HFFc6 (cell line): ENCODE measurements at regions not wholly inside any gene's neighbourhood (a gene's known extent, or its start where the extent isn't known, plus 50 kb on each side); places are given as distances from the start of the nearest gene placed in this dataset.

Source experiments
- DNase-seq: peaks from one replicate; pipeline ENCODE4 v3.0.0-alpha.2; 2018
- H3K27ac Mint-ChIP-seq: 2 replicates; pipeline ENCODE4 v1.8.0; 2020; ENCODE audit warnings: mild to moderate bottlenecking, mixed read lengths
- H3K27me3 Mint-ChIP-seq: 2 replicates; pipeline ENCODE4 v1.8.0; 2021; ENCODE audit warnings: mild to moderate bottlenecking, moderate library complexity, mixed read lengths; ENCODE audit not compliant: insufficient read depth
- H3K36me3 Mint-ChIP-seq: 2 replicates; pipeline ENCODE4 v1.8.0; 2021; ENCODE audit warnings: low read depth, mixed read lengths
- H3K4me1 Mint-ChIP-seq: 2 replicates; pipeline ENCODE4 v1.8.0; 2020; ENCODE audit warnings: low read depth, mixed read lengths
- H3K4me3 Mint-ChIP-seq: 2 replicates; pipeline ENCODE4 v1.8.0; 2020; ENCODE audit warnings: mild to moderate bottlenecking, moderate library complexity, mixed read lengths
- H3K9me3 Mint-ChIP-seq: 2 replicates; pipeline ENCODE4 v1.8.0; 2020; ENCODE audit warnings: mild to moderate bottlenecking, mixed read lengths
- TF ChIP-seq, protein P1 (sequence below): fragments of 200-600 bp; sonication (generic); IDR thresholded peaks from 2 replicates; pipeline ENCODE4 v1.5.0; 2021; ENCODE audit warnings: antibody characterized with exemption, mild to moderate bottlenecking

GRCh38 chr2:219759801-219760200 is 132.4 kb downstream of the SLC4A3 start:
- TF ChIP-seq, protein P1, sequence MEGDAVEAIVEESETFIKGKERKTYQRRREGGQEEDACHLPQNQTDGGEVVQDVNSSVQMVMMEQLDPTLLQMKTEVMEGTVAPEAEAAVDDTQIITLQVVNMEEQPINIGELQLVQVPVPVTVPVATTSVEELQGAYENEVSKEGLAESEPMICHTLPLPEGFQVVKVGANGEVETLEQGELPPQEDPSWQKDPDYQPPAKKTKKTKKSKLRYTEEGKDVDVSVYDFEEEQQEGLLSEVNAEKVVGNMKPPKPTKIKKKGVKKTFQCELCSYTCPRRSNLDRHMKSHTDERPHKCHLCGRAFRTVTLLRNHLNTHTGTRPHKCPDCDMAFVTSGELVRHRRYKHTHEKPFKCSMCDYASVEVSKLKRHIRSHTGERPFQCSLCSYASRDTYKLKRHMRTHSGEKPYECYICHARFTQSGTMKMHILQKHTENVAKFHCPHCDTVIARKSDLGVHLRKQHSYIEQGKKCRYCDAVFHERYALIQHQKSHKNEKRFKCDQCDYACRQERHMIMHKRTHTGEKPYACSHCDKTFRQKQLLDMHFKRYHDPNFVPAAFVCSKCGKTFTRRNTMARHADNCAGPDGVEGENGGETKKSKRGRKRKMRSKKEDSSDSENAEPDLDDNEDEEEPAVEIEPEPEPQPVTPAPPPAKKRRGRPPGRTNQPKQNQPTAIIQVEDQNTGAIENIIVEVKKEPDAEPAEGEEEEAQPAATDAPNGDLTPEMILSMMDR = no peak
- Mint-ChIP-seq H3K36me3 (no peaks in the 10 kb centered on the region), H3K4me1 (no peaks in the 10 kb centered on the region), H3K27ac (no peak overlapping the region), H3K27me3 (peaks cover 5% of the 10 kb centered on the region), H3K4me3 (no peak overlapping the region), H3K9me3 (no peaks in the 10 kb centered on the region; the same call in 1 of the 2 replicates)
- no peak for DNase-seq

GRCh38 chr2:219765231-219765911 is 137.9 kb downstream of the SLC4A3 start:
- H3K27me3 Mint-ChIP-seq = peaks cover 6% of the 10 kb centered on the region
- H3K36me3 Mint-ChIP-seq = no peaks in the 10 kb centered on the region
- H3K27ac Mint-ChIP-seq = no peak overlapping the region
- H3K9me3 Mint-ChIP-seq = no peaks in the 10 kb centered on the region; the same call in 1 of the 2 replicates
- DNase-seq = no peak
- H3K4me1 Mint-ChIP-seq = peaks cover 4% of the 10 kb centered on the region; the same call in 1 of the 2 replicates
- TF ChIP-seq, protein P1 = no peak
- H3K4me3 Mint-ChIP-seq = no peak overlapping the region

DNA sequence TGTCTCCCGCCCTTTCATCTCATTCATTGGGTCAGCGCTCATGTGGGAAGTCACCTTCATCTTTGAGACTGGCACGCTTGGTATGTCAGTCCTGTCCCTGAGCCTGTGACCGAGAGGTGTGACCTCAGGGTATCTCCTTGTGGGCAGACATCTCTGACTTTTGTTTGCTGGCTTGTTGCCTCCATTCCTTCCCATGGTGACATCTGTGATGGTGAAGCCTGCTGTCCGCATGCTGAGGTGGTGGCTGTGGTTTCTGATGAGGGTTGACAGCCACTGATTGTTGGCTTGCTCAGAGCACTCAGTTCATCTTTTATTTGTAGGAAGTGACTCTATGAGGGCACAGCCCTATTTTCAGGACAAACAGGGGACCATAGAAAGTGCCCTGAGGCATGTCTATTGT is 139.2 kb downstream of the SLC4A3 start:
- no peak for DNase-seq
- Mint-ChIP-seq H3K4me1 (peaks cover 4% of the 10 kb centered on the region; the same call in 1 of the 2 replicates), H3K27me3 (peaks cover 9% of the 10 kb centered on the region), H3K27ac (no peak overlapping the region), H3K4me3 (no peak overlapping the region), H3K36me3 (no peaks in the 10 kb centered on the region), H3K9me3 (no peaks in the 10 kb centered on the region; the same call in 1 of the 2 replicates)
- TF ChIP-seq, protein P1 = no peak

- no peak overlapping the region for H3K27ac Mint-ChIP-seq
- H3K27me3 Mint-ChIP-seq = peaks cover 10% of the 10 kb centered on the region
- H3K36me3 Mint-ChIP-seq = no peaks in the 10 kb centered on the region
- peaks cover 4% of the 10 kb centered on the region; the same call in 1 of the 2 replicates for H3K4me1 Mint-ChIP-seq
- H3K9me3 Mint-ChIP-seq = no peaks in the 10 kb centered on the region; the same call in 1 of the 2 replicates
- no peak overlapping the region for H3K4me3 Mint-ChIP-seq
- TF ChIP-seq, protein P1 = no peak
- DNase-seq = peak; percentile 19
These were observed 141.9 kb downstream of the SLC4A3 start for GRCh38 chr2:219769090-219769910.

DNA sequence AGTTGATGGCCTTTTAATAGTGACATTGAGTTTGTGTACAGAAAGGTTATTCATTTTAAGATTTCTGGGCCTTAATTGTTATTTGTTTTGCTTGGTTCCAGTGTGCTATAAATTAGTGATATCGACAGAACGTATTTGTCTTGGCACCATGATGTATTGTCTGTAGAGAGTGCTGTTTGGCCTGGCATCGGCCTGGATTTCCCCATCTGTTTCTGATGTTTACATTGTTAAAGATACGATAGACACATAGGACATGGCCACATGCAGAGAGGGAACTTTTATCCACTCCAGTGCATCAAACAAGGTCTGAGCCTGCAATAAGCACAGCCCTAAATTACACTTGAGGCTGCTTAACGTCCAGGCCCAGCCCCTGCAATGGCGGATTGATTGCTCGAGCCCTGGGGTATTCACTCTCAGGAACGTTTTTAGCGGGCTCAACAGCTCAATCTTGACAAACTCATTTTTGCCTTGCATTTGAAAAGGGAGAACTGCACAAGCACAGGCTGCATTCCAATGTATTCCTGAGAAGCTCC is 144.7 kb downstream of the SLC4A3 start:
- H3K27ac Mint-ChIP-seq = no peak overlapping the region
- no peak overlapping the region for H3K4me3 Mint-ChIP-seq
- H3K27me3 Mint-ChIP-seq = peaks cover 9% of the 10 kb centered on the region
- TF ChIP-seq, protein P1 = no peak
- no peaks in the 10 kb centered on the region for H3K36me3 Mint-ChIP-seq
- H3K4me1 Mint-ChIP-seq = peaks cover 4% of the 10 kb centered on the region; the same call in 1 of the 2 replicates
- no peak for DNase-seq
- H3K9me3 Mint-ChIP-seq = no peaks in the 10 kb centered on the region
